MG63 (cell line): ENCODE measurements at regions not wholly inside any gene's neighbourhood (a gene's known extent, or its start where the extent isn't known, plus 50 kb on each side); places are given as distances from the start of the nearest gene placed in this dataset.

Experiments used
- DNase-seq: peaks from one replicate; pipeline ENCODE4 v3.0.0-alpha.2; 2020
- H3K27me3 ChIP-seq: fragments of 250-450 bp; sonication (Bioruptor Pico); 2 replicates; pipeline ENCODE4 v1.5.1; 2020; ENCODE audit warnings: mild to moderate bottlenecking, moderate library complexity
- H3K36me3 ChIP-seq: fragments of 250-450 bp; sonication (Bioruptor Pico); 2 replicates; pipeline ENCODE4 v1.5.1; 2020; ENCODE audit warnings: mild to moderate bottlenecking, moderate library complexity
- H3K4me3 ChIP-seq: fragments of 250-450 bp; sonication (Bioruptor Pico); 2 replicates; pipeline ENCODE4 v1.5.1; 2020; ENCODE audit warnings: mild to moderate bottlenecking, moderate library complexity
- H3K9me3 ChIP-seq: fragments of 250-450 bp; sonication (Bioruptor Pico); 2 replicates; pipeline ENCODE4 v1.5.1; 2020; ENCODE audit warnings: mild to moderate bottlenecking, moderate library complexity

- Histone ChIP-seq H3K4me3 (no peak overlapping the region), H3K27me3 (no peaks in the 10 kb centered on the region), H3K36me3 (no peaks in the 10 kb centered on the region), H3K9me3 (no peaks in the 10 kb centered on the region)
- no peak for DNase-seq
Measured at GRCh38 chr11:116424615-116425261, 348.0 kb downstream of the BUD13 start.

GRCh38 chr11:116422956-116423600 is 349.7 kb downstream of the BUD13 start:
- H3K9me3 ChIP-seq = no peaks in the 10 kb centered on the region
- DNase-seq = no peak
- H3K4me3 ChIP-seq = no peak overlapping the region
- H3K27me3 ChIP-seq = no peaks in the 10 kb centered on the region
- no peaks in the 10 kb centered on the region for H3K36me3 ChIP-seq

- no peak for DNase-seq
- no peak overlapping the region for H3K4me3 ChIP-seq
- H3K36me3 ChIP-seq = no peaks in the 10 kb centered on the region
- H3K27me3 ChIP-seq = no peaks in the 10 kb centered on the region
- no peaks in the 10 kb centered on the region for H3K9me3 ChIP-seq
Measured at GRCh38 chr11:116422556-116422955, 350.2 kb downstream of the BUD13 start.

GRCh38 chr11:116421529-116422185 is 351.1 kb downstream of the BUD13 start:
- Histone ChIP-seq H3K36me3 (no peaks in the 10 kb centered on the region), H3K4me3 (no peak overlapping the region), H3K9me3 (no peaks in the 10 kb centered on the region), H3K27me3 (no peaks in the 10 kb centered on the region)
- no peak for DNase-seq

GRCh38 chr11:116420770-116421528 is 351.8 kb downstream of the BUD13 start:
- Histone ChIP-seq H3K36me3 (no peaks in the 10 kb centered on the region), H3K9me3 (no peaks in the 10 kb centered on the region), H3K27me3 (no peaks in the 10 kb centered on the region), H3K4me3 (no peak overlapping the region)
- DNase-seq = peak; percentile 56

- Histone ChIP-seq H3K36me3 (no peaks in the 10 kb centered on the region), H3K4me3 (no peak overlapping the region), H3K27me3 (no peaks in the 10 kb centered on the region), H3K9me3 (no peaks in the 10 kb centered on the region)
- no peak for DNase-seq
Measured at GRCh38 chr11:116420030-116420429, 352.8 kb downstream of the BUD13 start.

- DNase-seq = no peak
Measured at GRCh38 chr11:116418388-116419041, 354.3 kb downstream of the BUD13 start.

DNA sequence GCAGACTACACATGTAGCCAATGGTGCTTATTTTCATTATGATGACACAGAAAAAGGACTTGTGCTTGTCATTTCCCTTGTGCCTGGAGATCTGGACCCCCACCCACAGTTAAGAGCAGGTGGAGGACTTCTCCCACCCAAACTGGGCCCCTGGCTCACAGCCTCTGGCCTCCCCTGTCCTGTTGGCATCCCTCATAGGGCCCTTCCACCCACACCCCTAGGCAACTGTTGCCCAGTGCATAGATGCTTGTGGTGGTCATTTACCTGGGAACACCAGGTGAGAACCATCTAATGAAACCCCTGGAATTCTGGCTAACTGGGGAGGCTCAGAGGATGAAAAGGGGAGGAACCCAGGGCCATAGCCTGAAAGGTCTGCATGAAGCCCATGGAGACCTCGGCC is 355.9 kb downstream of the BUD13 start:
- Histone ChIP-seq H3K4me3 (no peak overlapping the region), H3K36me3 (no peaks in the 10 kb centered on the region), H3K9me3 (no peaks in the 10 kb centered on the region), H3K27me3 (no peaks in the 10 kb centered on the region)
- DNase-seq = no peak

More at GRCh38 chr11:116418388-116419041, 354.3 kb downstream of the BUD13 start:
- Histone ChIP-seq H3K27me3 (no peaks in the 10 kb centered on the region), H3K9me3 (no peaks in the 10 kb centered on the region), H3K4me3 (no peak overlapping the region), H3K36me3 (no peaks in the 10 kb centered on the region)

GRCh38 chr11:116415095-116415494 is 357.7 kb downstream of the BUD13 start:
- Histone ChIP-seq H3K4me3 (no peak overlapping the region), H3K9me3 (no peaks in the 10 kb centered on the region), H3K36me3 (no peaks in the 10 kb centered on the region), H3K27me3 (no peaks in the 10 kb centered on the region)
- no peak for DNase-seq

GRCh38 chr11:116414357-116414880 is 358.4 kb downstream of the BUD13 start:
- no peak for DNase-seq
- no peaks in the 10 kb centered on the region for H3K36me3 ChIP-seq
- H3K4me3 ChIP-seq = no peak overlapping the region
- H3K9me3 ChIP-seq = no peaks in the 10 kb centered on the region
- H3K27me3 ChIP-seq = no peaks in the 10 kb centered on the region

- DNase-seq = no peak
- H3K27me3 ChIP-seq = no peaks in the 10 kb centered on the region
- H3K36me3 ChIP-seq = no peaks in the 10 kb centered on the region
- no peak overlapping the region for H3K4me3 ChIP-seq
- H3K9me3 ChIP-seq = no peaks in the 10 kb centered on the region
Measured at GRCh38 chr11:116413301-116414242, 359.2 kb downstream of the BUD13 start.

- H3K9me3 ChIP-seq = no peaks in the 10 kb centered on the region
- H3K4me3 ChIP-seq = no peak overlapping the region
- no peaks in the 10 kb centered on the region for H3K27me3 ChIP-seq
- H3K36me3 ChIP-seq = no peaks in the 10 kb centered on the region
- DNase-seq = no peak
Measured at GRCh38 chr11:116412118-116412889, 360.5 kb downstream of the BUD13 start.

DNA sequence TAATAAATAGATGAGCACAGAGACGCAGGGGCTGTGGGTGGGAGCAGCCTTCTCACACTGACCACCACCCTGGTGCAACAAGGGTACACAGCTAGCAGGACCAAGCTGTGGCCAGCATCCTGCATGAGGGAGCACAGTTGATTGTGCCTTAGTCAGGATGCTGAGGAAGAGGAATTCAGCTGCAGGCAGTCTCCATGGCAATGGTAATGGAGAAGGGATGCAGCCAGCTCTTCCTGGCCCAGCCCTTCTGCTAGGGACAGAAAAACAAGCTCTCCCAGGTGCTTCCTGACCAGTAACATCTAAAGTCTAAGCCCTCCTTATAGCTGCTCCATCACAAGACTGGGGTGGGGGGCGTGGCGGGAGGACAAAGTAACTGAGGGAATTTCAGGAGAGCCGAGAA is 363.5 kb downstream of the BUD13 start:
- no peak for DNase-seq
- no peaks in the 10 kb centered on the region for H3K27me3 ChIP-seq

GRCh38 chr11:116406042-116406441 is 366.7 kb downstream of the BUD13 start:
- DNase-seq = no peak
- no peaks in the 10 kb centered on the region for H3K36me3 ChIP-seq
- H3K9me3 ChIP-seq = no peaks in the 10 kb centered on the region
- H3K27me3 ChIP-seq = no peaks in the 10 kb centered on the region
- H3K4me3 ChIP-seq = no peak overlapping the region

More for the DNA sequence above, 363.5 kb downstream of the BUD13 start:
- no peak overlapping the region for H3K4me3 ChIP-seq
- no peaks in the 10 kb centered on the region for H3K36me3 ChIP-seq
- no peaks in the 10 kb centered on the region for H3K9me3 ChIP-seq

- no peaks in the 10 kb centered on the region for H3K36me3 ChIP-seq
- H3K9me3 ChIP-seq = no peaks in the 10 kb centered on the region
- DNase-seq = no peak
- no peaks in the 10 kb centered on the region for H3K27me3 ChIP-seq
- H3K4me3 ChIP-seq = no peak overlapping the region
Measured at GRCh38 chr11:116404462-116404798, 368.4 kb downstream of the BUD13 start.
